ENCODE measurements at regions not wholly inside any gene's neighbourhood (a gene's known extent, or its start where the extent isn't known, plus 50 kb on each side); places are given as distances from the start of the nearest gene placed in this dataset.
A peak's percentile ranks its signal among the peaks of the same experiment; 100 is the strongest.

- no peak for DNase-seq (ENCODE audit: low spot score)
These were observed 52.6 kb upstream of the RUFY1 start for GRCh38 chr5:179497636-179498340.

- no peak for DNase-seq (ENCODE audit: low spot score)
These were observed 54.4 kb upstream of the RUFY1 start for GRCh38 chr5:179495906-179496455.

- DNase-seq (ENCODE audit: low spot score), result no peak
These were observed 55.4 kb upstream of the RUFY1 start for GRCh38 chr5:179494774-179495526.

- DNase-seq (ENCODE audit: low spot score), result no peak
These were observed 61.4 kb upstream of the RUFY1 start for GRCh38 chr5:179488975-179489374.

- no peak for DNase-seq (ENCODE audit: low spot score)
These were observed 61.9 kb upstream of the RUFY1 start for GRCh38 chr5:179488491-179488890.

- no peak for DNase-seq (ENCODE audit: low spot score)
These were observed 63.2 kb upstream of the RUFY1 start for GRCh38 chr5:179487145-179487544.

- no peak for DNase-seq (ENCODE audit: low spot score)
These were observed 63.7 kb upstream of the RUFY1 start for GRCh38 chr5:179486596-179487051.

GRCh38 chr5:179485845-179486575, 64.3 kb upstream of the RUFY1 start:
- DNase-seq (ENCODE audit: low spot score), result peak; percentile 49

GRCh38 chr5:179484761-179485160, 65.6 kb upstream of the RUFY1 start:
- no peak for DNase-seq (ENCODE audit: low spot score)

- DNase-seq (ENCODE audit: low spot score), result no peak
These were observed 66.2 kb upstream of the RUFY1 start for GRCh38 chr5:179484201-179484600.

- DNase-seq (ENCODE audit: low spot score), result no peak
These were observed 71.7 kb upstream of the RUFY1 start for GRCh38 chr5:179478624-179479023.

GRCh38 chr5:179475208-179475751, 75.1 kb upstream of the RUFY1 start:
- DNase-seq (ENCODE audit: low spot score), result no peak

GRCh38 chr5:179472641-179473040, 77.7 kb upstream of the RUFY1 start:
- DNase-seq (ENCODE audit: low spot score), result no peak

- DNase-seq (ENCODE audit: low spot score), result no peak
These were observed 78.2 kb upstream of the RUFY1 start for GRCh38 chr5:179472174-179472573.

- no peak for DNase-seq (ENCODE audit: low spot score)
These were observed 80.2 kb upstream of the RUFY1 start for GRCh38 chr5:179470201-179470600.

- DNase-seq (ENCODE audit: low spot score), result no peak
These were observed 81.7 kb upstream of the RUFY1 start for GRCh38 chr5:179468696-179469095.

GRCh38 chr5:179467441-179467840, 82.9 kb upstream of the RUFY1 start:
- DNase-seq (ENCODE audit: low spot score), result no peak

- DNase-seq (ENCODE audit: low spot score), result no peak
These were observed 85.7 kb upstream of the RUFY1 start for GRCh38 chr5:179464631-179465030.

GRCh38 chr5:179462040-179462439, 88.3 kb upstream of the RUFY1 start:
- no peak for DNase-seq (ENCODE audit: low spot score)

- no peak for DNase-seq (ENCODE audit: low spot score)
These were observed 88.8 kb upstream of the RUFY1 start for GRCh38 chr5:179461576-179461975.

- DNase-seq (ENCODE audit: low spot score), result no peak
These were observed 90.6 kb upstream of the RUFY1 start for GRCh38 chr5:179459771-179460170.

GRCh38 chr5:179457612-179458011, 92.7 kb upstream of the RUFY1 start:
- DNase-seq (ENCODE audit: low spot score), result no peak
